Gastrocnemius medialis (tissue), 4 donors: ENCODE measurements at regions not wholly inside any gene's neighbourhood (a gene's known extent, or its start where the extent isn't known, plus 50 kb on each side); places are given as distances from the start of the nearest gene placed in this dataset.

Experiments
- CTCF ChIP-seq, 5 experiments: fragments of 450-650 bp in 3 of 5; fragments of 200-600 bp in 2 of 5; sonication (generic) in 2 of 5; IDR thresholded peaks in 4 of 5; conservative IDR thresholded peaks in 1 of 5; 1 replicate in 4 of 5; 2 replicates in 1 of 5; pipeline ENCODE4 v1.5.1; 2016 to 2019; ENCODE audit warnings: antibody characterized with exemption in 5 of 5, mild to moderate bottlenecking in 3 of 5, moderate library complexity in 3 of 5
- POLR2A ChIP-seq, 2 donors: fragments of 450-650 bp; IDR thresholded peaks; one replicate each; pipeline ENCODE4 v1.6.1; 2017; ENCODE audit warnings: antibody characterized with exemption in 2 of 2, mild to moderate bottlenecking in 2 of 2, moderate library complexity in 2 of 2

DNA sequence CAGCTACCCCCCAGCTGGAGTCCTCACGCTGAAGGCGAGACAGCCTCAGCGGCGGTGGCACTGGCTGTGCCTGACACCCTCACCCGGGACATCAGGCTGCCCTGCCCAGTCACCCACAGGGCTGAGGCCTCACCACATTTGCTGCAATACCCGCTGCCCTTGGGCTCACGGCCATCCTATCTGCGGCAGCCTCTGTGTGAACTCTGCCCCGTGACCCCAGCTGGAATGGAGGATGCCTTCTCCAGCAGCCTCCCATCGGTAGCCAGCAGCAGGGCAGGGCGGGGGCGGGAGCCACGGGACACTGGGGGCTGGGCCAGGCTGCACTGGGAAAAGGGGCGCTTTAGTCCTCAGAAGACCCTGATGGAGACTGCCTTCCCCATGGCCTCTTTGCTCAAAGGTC, 112.4 kb upstream of the ZBTB40 start:
- no peak for TF ChIP-seq CTCF (IDR thresholded peaks at IDR 0.05 in 4 of 5, conservative IDR thresholded peaks at IDR 0.05 in 1 of 5)
- no peak for TF ChIP-seq POLR2A (IDR thresholded peaks at IDR 0.05)
